ENCODE measurements at regions not wholly inside any gene's neighbourhood (a gene's known extent, or its start where the extent isn't known, plus 50 kb on each side); places are given as distances from the start of the nearest gene placed in this dataset.

DNA sequence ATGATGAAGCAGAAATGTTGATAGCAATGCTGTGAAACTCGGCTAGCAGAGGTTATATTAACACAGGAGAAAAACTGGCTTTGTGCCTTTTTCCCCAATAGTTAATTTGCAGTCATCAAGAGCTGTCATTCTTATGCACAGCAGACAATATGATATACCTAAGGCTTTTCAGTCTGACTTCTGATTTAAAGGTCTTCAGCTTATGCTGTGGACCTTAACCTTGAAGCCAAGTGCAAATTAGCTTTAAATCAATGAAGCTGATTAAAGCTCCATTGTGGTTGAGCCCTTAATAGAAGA lies 171.6 kb upstream of the ID4 start:
- TF ChIP-seq, protein P1, sequence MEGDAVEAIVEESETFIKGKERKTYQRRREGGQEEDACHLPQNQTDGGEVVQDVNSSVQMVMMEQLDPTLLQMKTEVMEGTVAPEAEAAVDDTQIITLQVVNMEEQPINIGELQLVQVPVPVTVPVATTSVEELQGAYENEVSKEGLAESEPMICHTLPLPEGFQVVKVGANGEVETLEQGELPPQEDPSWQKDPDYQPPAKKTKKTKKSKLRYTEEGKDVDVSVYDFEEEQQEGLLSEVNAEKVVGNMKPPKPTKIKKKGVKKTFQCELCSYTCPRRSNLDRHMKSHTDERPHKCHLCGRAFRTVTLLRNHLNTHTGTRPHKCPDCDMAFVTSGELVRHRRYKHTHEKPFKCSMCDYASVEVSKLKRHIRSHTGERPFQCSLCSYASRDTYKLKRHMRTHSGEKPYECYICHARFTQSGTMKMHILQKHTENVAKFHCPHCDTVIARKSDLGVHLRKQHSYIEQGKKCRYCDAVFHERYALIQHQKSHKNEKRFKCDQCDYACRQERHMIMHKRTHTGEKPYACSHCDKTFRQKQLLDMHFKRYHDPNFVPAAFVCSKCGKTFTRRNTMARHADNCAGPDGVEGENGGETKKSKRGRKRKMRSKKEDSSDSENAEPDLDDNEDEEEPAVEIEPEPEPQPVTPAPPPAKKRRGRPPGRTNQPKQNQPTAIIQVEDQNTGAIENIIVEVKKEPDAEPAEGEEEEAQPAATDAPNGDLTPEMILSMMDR (IDR thresholded peaks at IDR 0.05 in 2 of 3, conservative IDR thresholded peaks at IDR 0.05 in 1 of 3; ENCODE audit: insufficient read depth in 2 of 3, low read depth in 1 of 3, low read length in 3 of 3) = no peak
- no peak for TF ChIP-seq ZNF584 (CRISPR knock-in tag; IDR thresholded peaks at IDR 0.05; ENCODE audit: low read depth)
- no peak for TF ChIP-seq POLR2AphosphoS2 (IDR thresholded peaks at IDR 0.05; ENCODE audit: low read length)
- no peak for TF ChIP-seq ZBTB8A (IDR thresholded peaks at IDR 0.05; ENCODE audit: partially characterized antibody)
- no peak for TF ChIP-seq E2F1 (CRISPR knock-in tag; IDR thresholded peaks at IDR 0.05)
- TF ChIP-seq PREB (CRISPR knock-in tag; IDR thresholded peaks at IDR 0.05) = no peak
- no peak for TF ChIP-seq NRF1 (conservative IDR thresholded peaks at IDR 0.05 in 1 of 2, IDR thresholded peaks at IDR 0.05 in 1 of 2)
